Peyer's patch (tissue), 4 donors: ENCODE measurements at regions not wholly inside any gene's neighbourhood (a gene's known extent, or its start where the extent isn't known, plus 50 kb on each side); places are given as distances from the start of the nearest gene placed in this dataset.

ENCODE experiments used
- CTCF ChIP-seq, 6 experiments: fragments of 450-650 bp in 4 of 6; fragments of 200-600 bp in 2 of 6; sonication (generic) in 1 of 6; IDR thresholded peaks; one replicate each; pipeline ENCODE4 v1.5.1; 2017 to 2019; ENCODE audit warnings: antibody characterized with exemption in 6 of 6, mild to moderate bottlenecking in 3 of 6, moderate library complexity in 1 of 6
- POLR2A ChIP-seq, 2 donors: fragments of 450-650 bp; IDR thresholded peaks; one replicate each; pipeline ENCODE4 v1.5.1; 2017; ENCODE audit warnings: antibody characterized with exemption in 2 of 2, mild to moderate bottlenecking in 2 of 2, moderate library complexity in 2 of 2

- TF ChIP-seq CTCF (IDR thresholded peaks at IDR 0.05): no peak
- TF ChIP-seq POLR2A (IDR thresholded peaks at IDR 0.05): no peak
Measured at GRCh38 chr21:34012640-34013039, 60.7 kb upstream of the MRPS6 start.
